Retinal pigment epithelial cell (primary cell): ENCODE measurements at regions not wholly inside any gene's neighbourhood (a gene's known extent, or its start where the extent isn't known, plus 50 kb on each side); places are given as distances from the start of the nearest gene placed in this dataset.

ENCODE experiments used
- DNase-seq: peaks from one replicate; pipeline ENCODE4 v3.0.0-alpha.2; 2010; ENCODE audit warnings: low read depth
- H3K4me3 ChIP-seq: 2 replicates; pipeline ENCODE4 v1.5.1; 2011; ENCODE audit warnings: mild to moderate bottlenecking, low read length, control low read depth, moderate library complexity
- CTCF ChIP-seq: conservative IDR thresholded peaks from 2 replicates; pipeline ENCODE4 v1.5.1; 2011; ENCODE audit warnings: low read depth, low read length, control low read depth, inconsistent platforms

GRCh38 chr4:14842964-14843630 lies 159.2 kb upstream of the CPEB2 start:
- no peak for DNase-seq
- no peak overlapping the region for H3K4me3 ChIP-seq
- TF ChIP-seq CTCF, result no peak

GRCh38 chr4:14844061-14844460 lies 158.2 kb upstream of the CPEB2 start:
- DNase-seq, result no peak
- H3K4me3 ChIP-seq, result no peak overlapping the region
- TF ChIP-seq CTCF, result no peak

- TF ChIP-seq CTCF, result no peak
Observed at GRCh38 chr4:14848229-14848628, 154.1 kb upstream of the CPEB2 start.

GRCh38 chr4:14850455-14851097 lies 151.7 kb upstream of the CPEB2 start:
- no peak for DNase-seq
- no peak for TF ChIP-seq CTCF
- H3K4me3 ChIP-seq, result no peak overlapping the region

More at GRCh38 chr4:14848229-14848628, 154.1 kb upstream of the CPEB2 start:
- H3K4me3 ChIP-seq, result no peak overlapping the region
- no peak for DNase-seq

- TF ChIP-seq CTCF, result no peak
- peak; percentile 44 for DNase-seq
- H3K4me3 ChIP-seq, result no peak overlapping the region
Observed at GRCh38 chr4:14853176-14853943, 148.9 kb upstream of the CPEB2 start.

GRCh38 chr4:14855719-14856061 lies 146.6 kb upstream of the CPEB2 start:
- H3K4me3 ChIP-seq, result no peak overlapping the region
- no peak for DNase-seq
- no peak for TF ChIP-seq CTCF
